Muscle layer of colon (tissue), 2 donors: ENCODE measurements at regions not wholly inside any gene's neighbourhood (a gene's known extent, or its start where the extent isn't known, plus 50 kb on each side); places are given as distances from the start of the nearest gene placed in this dataset.
A peak's percentile ranks its signal among the peaks of the same experiment; 100 is the strongest.

Source experiments
- H3K27ac ChIP-seq: one replicate; pipeline ENCODE4 v1.7.0; 2013; ENCODE audit warnings: low read depth, mild to moderate bottlenecking, low read length, moderate library complexity
- H3K27me3 ChIP-seq, 2 donors: one replicate each; pipeline ENCODE4 v1.7.0; 2013; ENCODE audit warnings: low read length in 2 of 2, mild to moderate bottlenecking in 2 of 2; ENCODE audit not compliant: insufficient read depth in 2 of 2, control insufficient read depth in 1 of 2
- H3K36me3 ChIP-seq: one replicate; pipeline ENCODE4 v1.7.0; 2013; ENCODE audit warnings: mild to moderate bottlenecking, low read length; ENCODE audit not compliant: insufficient read depth
- H3K4me1 ChIP-seq: one replicate; pipeline ENCODE4 v1.7.0; 2013; ENCODE audit warnings: mild to moderate bottlenecking, low read length; ENCODE audit not compliant: insufficient read depth
- H3K4me3 ChIP-seq, 2 donors: one replicate each; pipeline ENCODE4 v1.7.0; 2013; ENCODE audit warnings: low read length in 2 of 2, low read depth in 1 of 2, mild to moderate bottlenecking in 1 of 2, moderate library complexity in 1 of 2
- H3K9ac ChIP-seq: one replicate; pipeline ENCODE4 v1.7.0; 2013; ENCODE audit warnings: low read length
- H3K9me3 ChIP-seq: one replicate; pipeline ENCODE4 v1.7.0; 2013; ENCODE audit warnings: mild to moderate bottlenecking, low read length
- donor health status: abdominal sarcoma.
- donor health status: Adenocarcinoma of cecum.

- Histone ChIP-seq H3K27me3 (no peaks in the 10 kb centered on the region), H3K9me3 (no peaks in the 10 kb centered on the region), H3K36me3 (no peaks in the 10 kb centered on the region), H3K4me3 (no peak overlapping the region), H3K4me1 (peaks cover 36% of the 10 kb centered on the region), H3K9ac (no peak overlapping the region), H3K27ac (no peak overlapping the region)
Observed at GRCh38 chr1:228810395-228810758, 75.1 kb downstream of the RHOU start.

- no peaks in the 10 kb centered on the region for H3K9me3 ChIP-seq
- H3K36me3 ChIP-seq = no peaks in the 10 kb centered on the region
- H3K27me3 ChIP-seq = no peaks in the 10 kb centered on the region
- peaks cover 31% of the 10 kb centered on the region for H3K4me1 ChIP-seq
- H3K27ac ChIP-seq = peak overlapping the region; percentile 42
- no peak overlapping the region for H3K9ac ChIP-seq
- no peak overlapping the region for H3K4me3 ChIP-seq
Observed at GRCh38 chr1:228810878-228811711, 75.8 kb downstream of the RHOU start.

GRCh38 chr1:228811712-228812305 is 76.5 kb downstream of the RHOU start:
- H3K4me3 ChIP-seq = no peak overlapping the region
- H3K36me3 ChIP-seq = no peaks in the 10 kb centered on the region
- H3K9ac ChIP-seq = no peak overlapping the region
- no peaks in the 10 kb centered on the region for H3K9me3 ChIP-seq
- H3K27ac ChIP-seq = peak overlapping the region; percentile 42
- H3K4me1 ChIP-seq = peaks cover 31% of the 10 kb centered on the region
- H3K27me3 ChIP-seq = no peaks in the 10 kb centered on the region

- H3K4me3 ChIP-seq = no peak overlapping the region
- H3K27ac ChIP-seq = no peak overlapping the region
- no peaks in the 10 kb centered on the region for H3K36me3 ChIP-seq
- no peaks in the 10 kb centered on the region for H3K9me3 ChIP-seq
- no peak overlapping the region for H3K9ac ChIP-seq
- H3K4me1 ChIP-seq = peaks cover 31% of the 10 kb centered on the region
- H3K27me3 ChIP-seq = no peaks in the 10 kb centered on the region
Observed at GRCh38 chr1:228812961-228813360, 77.7 kb downstream of the RHOU start.

GRCh38 chr1:228814176-228814575 is 78.9 kb downstream of the RHOU start:
- Histone ChIP-seq H3K4me3 (no peak overlapping the region), H3K27me3 (no peaks in the 10 kb centered on the region), H3K9me3 (no peaks in the 10 kb centered on the region), H3K4me1 (peaks cover 31% of the 10 kb centered on the region), H3K9ac (no peak overlapping the region), H3K27ac (no peak overlapping the region), H3K36me3 (no peaks in the 10 kb centered on the region)

- no peaks in the 10 kb centered on the region for H3K27me3 ChIP-seq
- H3K4me3 ChIP-seq = no peak overlapping the region
- no peaks in the 10 kb centered on the region for H3K36me3 ChIP-seq
- no peaks in the 10 kb centered on the region for H3K9me3 ChIP-seq
- H3K27ac ChIP-seq = no peak overlapping the region
- peaks cover 11% of the 10 kb centered on the region for H3K4me1 ChIP-seq
- H3K9ac ChIP-seq = no peak overlapping the region
Observed at GRCh38 chr1:228818296-228818695, 83.0 kb downstream of the RHOU start.

GRCh38 chr1:228818928-228819630 is 83.8 kb downstream of the RHOU start:
- H3K9me3 ChIP-seq = no peaks in the 10 kb centered on the region
- H3K36me3 ChIP-seq = no peaks in the 10 kb centered on the region
- no peak overlapping the region for H3K4me3 ChIP-seq
- H3K27ac ChIP-seq = no peak overlapping the region
- H3K4me1 ChIP-seq = peaks cover 7% of the 10 kb centered on the region
- no peaks in the 10 kb centered on the region for H3K27me3 ChIP-seq
- H3K9ac ChIP-seq = no peak overlapping the region

GRCh38 chr1:228821252-228821651 is 86.0 kb downstream of the RHOU start:
- no peak overlapping the region for H3K4me3 ChIP-seq
- no peaks in the 10 kb centered on the region for H3K27me3 ChIP-seq
- H3K27ac ChIP-seq = no peak overlapping the region
- H3K9me3 ChIP-seq = no peaks in the 10 kb centered on the region
- no peak overlapping the region for H3K9ac ChIP-seq
- no peaks in the 10 kb centered on the region for H3K36me3 ChIP-seq
- no peaks in the 10 kb centered on the region for H3K4me1 ChIP-seq

GRCh38 chr1:228823200-228823599 is 87.9 kb downstream of the RHOU start:
- H3K27ac ChIP-seq = no peak overlapping the region
- no peak overlapping the region for H3K9ac ChIP-seq
- H3K4me3 ChIP-seq = no peak overlapping the region
- no peaks in the 10 kb centered on the region for H3K36me3 ChIP-seq
- no peaks in the 10 kb centered on the region for H3K9me3 ChIP-seq
- no peaks in the 10 kb centered on the region for H3K27me3 ChIP-seq
- no peaks in the 10 kb centered on the region for H3K4me1 ChIP-seq

- H3K4me1 ChIP-seq = no peaks in the 10 kb centered on the region
- H3K36me3 ChIP-seq = no peaks in the 10 kb centered on the region
- H3K4me3 ChIP-seq = no peak overlapping the region
- no peaks in the 10 kb centered on the region for H3K9me3 ChIP-seq
- H3K9ac ChIP-seq = no peak overlapping the region
- no peaks in the 10 kb centered on the region for H3K27me3 ChIP-seq
- no peak overlapping the region for H3K27ac ChIP-seq
Observed at GRCh38 chr1:228824366-228824765, 89.1 kb downstream of the RHOU start.

- Histone ChIP-seq H3K9me3 (no peaks in the 10 kb centered on the region), H3K36me3 (no peaks in the 10 kb centered on the region), H3K4me3 (no peak overlapping the region), H3K27me3 (no peaks in the 10 kb centered on the region), H3K27ac (no peak overlapping the region), H3K4me1 (peaks cover 5% of the 10 kb centered on the region), H3K9ac (no peak overlapping the region)
Observed at GRCh38 chr1:228825041-228825440, 89.8 kb downstream of the RHOU start.
